ENCODE measurements at regions not wholly inside any gene's neighbourhood (a gene's known extent, or its start where the extent isn't known, plus 50 kb on each side); places are given as distances from the start of the nearest gene placed in this dataset.
"Not testable (repeated sequence)": the region's sequence is repeated elsewhere in the genome, so short reads cannot be mapped to it uniquely, and the experiment has no call there.

- Histone ChIP-seq H3K36me3 (replicated peaks in 1 of 2; ENCODE audit: control insufficient read depth in 1 of 2, insufficient read depth in 2 of 2, low read length in 1 of 2) (no peaks in the 10 kb centered on the region), H3K9me2 (no peaks in the 10 kb centered on the region), H3F3A (replicated peaks; ENCODE audit: insufficient read depth) (no peaks in the 10 kb centered on the region), H3K79me2 (ENCODE audit: insufficient read depth) (no peaks in the 10 kb centered on the region), H3K27me3 (ENCODE audit: insufficient read depth) (no peaks in the 10 kb centered on the region), H3K27ac (ENCODE audit: low read depth in 2 of 2, low read length in 1 of 2) (no peak overlapping the region), H3K9me3 (no peaks in the 10 kb centered on the region), H3K4me3 (ENCODE audit: low read depth in 2 of 2, low read length in 1 of 2) (no peak overlapping the region), H4K20me1 (ENCODE audit: insufficient read depth) (no peaks in the 10 kb centered on the region), H3K9ac (no peak overlapping the region), H2AFZ (ENCODE audit: low read depth) (no peak overlapping the region), H3K4me1 (ENCODE audit: control insufficient read depth in 1 of 2, insufficient read depth in 2 of 2, low read depth in 1 of 2, low read length in 1 of 2) (no peaks in the 10 kb centered on the region), H3K4me2 (no peak overlapping the region)
- ChIA-PET CTCF (interaction anchor here (0.8 to 1.7 kb wide), 7 partner anchors 11 to 478 kb away, joined by 3 to 8 read pairs (median 3); no protein-coding TSS in a partner anchor), POLR2A (no interaction called here)
- DNase-seq = no peak
- TF ChIP-seq CTCF (IDR thresholded peaks at IDR 0.05) = no peak
- TF ChIP-seq REST (IDR thresholded peaks at IDR 0.05; ENCODE audit: low read depth, low read length) = no peak
- TF ChIP-seq, protein P1, sequence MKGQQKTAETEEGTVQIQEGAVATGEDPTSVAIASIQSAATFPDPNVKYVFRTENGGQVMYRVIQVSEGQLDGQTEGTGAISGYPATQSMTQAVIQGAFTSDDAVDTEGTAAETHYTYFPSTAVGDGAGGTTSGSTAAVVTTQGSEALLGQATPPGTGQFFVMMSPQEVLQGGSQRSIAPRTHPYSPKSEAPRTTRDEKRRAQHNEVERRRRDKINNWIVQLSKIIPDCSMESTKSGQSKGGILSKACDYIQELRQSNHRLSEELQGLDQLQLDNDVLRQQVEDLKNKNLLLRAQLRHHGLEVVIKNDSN (IDR thresholded peaks at IDR 0.05; ENCODE audit: borderline replicate concordance, low read depth) = no peak
- no peak for TF ChIP-seq JUND (IDR thresholded peaks at IDR 0.05)
- 71% methylated on average over 24 of the region's 29 CpGs for WGBS (ENCODE audit: low lambda C conversion rate)
These were observed 72.2 kb upstream of the SLC25A33 start for GRCh38 chr1:9466780-9467758.

- CTCF ChIA-PET = interaction anchor here (1.0 to 1.2 kb wide), 3 partner anchors 13 to 180 kb away, joined by 3 to 4 read pairs (median 3); no protein-coding TSS in a partner anchor
- H3K4me2 ChIP-seq; H3K9ac ChIP-seq; H3K27me3 ChIP-seq (ENCODE audit: insufficient read depth); H3K79me2 ChIP-seq (ENCODE audit: insufficient read depth); POLR2A ChIA-PET; H3K36me3 ChIP-seq (replicated peaks in 1 of 2; ENCODE audit: control insufficient read depth in 1 of 2, insufficient read depth in 2 of 2, low read length in 1 of 2); H2AFZ ChIP-seq (ENCODE audit: low read depth); DNase-seq; H4K20me1 ChIP-seq (ENCODE audit: insufficient read depth); H3F3A ChIP-seq (replicated peaks; ENCODE audit: insufficient read depth); H3K27ac ChIP-seq (ENCODE audit: low read depth in 2 of 2, low read length in 1 of 2); H3K4me3 ChIP-seq (ENCODE audit: low read depth in 2 of 2, low read length in 1 of 2); H3K9me3 ChIP-seq; H3K9me2 ChIP-seq; H3K4me1 ChIP-seq (ENCODE audit: control insufficient read depth in 1 of 2, insufficient read depth in 2 of 2, low read depth in 1 of 2, low read length in 1 of 2): not testable (repeated sequence)
- 65% methylated on average over 3 of the region's 3 CpGs for WGBS (ENCODE audit: low lambda C conversion rate)
These were observed 69.4 kb upstream of the SLC25A33 start for GRCh38 chr1:9469882-9470281.
